GM10266 (cell line): ENCODE measurements at regions not wholly inside any gene's neighbourhood (a gene's known extent, or its start where the extent isn't known, plus 50 kb on each side); places are given as distances from the start of the nearest gene placed in this dataset.

Experiments
- DNase-seq: peaks from one replicate; pipeline ENCODE4 v3.0.0; 2012; ENCODE audit errors: extremely low spot score
- CTCF ChIP-seq: IDR thresholded peaks from 2 replicates; pipeline ENCODE4 v1.5.1; 2012; ENCODE audit warnings: mild to moderate bottlenecking, low read depth; ENCODE audit not compliant: control insufficient read depth, insufficient read depth; ENCODE audit errors: missing control alignments

GRCh38 chr1:90126834-90127233 lies 131.9 kb downstream of the ZNF326 start:
- no peak for DNase-seq
- no peak for TF ChIP-seq CTCF

- no peak for TF ChIP-seq CTCF
- DNase-seq = no peak
These were observed 127.9 kb downstream of the ZNF326 start for GRCh38 chr1:90122654-90123340.

GRCh38 chr1:90114521-90115141 lies 119.7 kb downstream of the ZNF326 start:
- peak; percentile 60 for TF ChIP-seq CTCF
- DNase-seq = peak; percentile 38

- no peak for DNase-seq
- TF ChIP-seq CTCF = no peak
These were observed 113.1 kb downstream of the ZNF326 start for GRCh38 chr1:90107990-90108389.

- no peak for DNase-seq
- TF ChIP-seq CTCF = no peak
These were observed 111.4 kb downstream of the ZNF326 start for GRCh38 chr1:90106311-90106710.

GRCh38 chr1:90104941-90105538 lies 110.1 kb downstream of the ZNF326 start:
- no peak for DNase-seq
- no peak for TF ChIP-seq CTCF

- no peak for TF ChIP-seq CTCF
- no peak for DNase-seq
These were observed 105.7 kb downstream of the ZNF326 start for GRCh38 chr1:90100566-90100965.
